CD4-positive, alpha-beta T cell (primary cell): ENCODE measurements at regions not wholly inside any gene's neighbourhood (a gene's known extent, or its start where the extent isn't known, plus 50 kb on each side); places are given as distances from the start of the nearest gene placed in this dataset.

Experiments
- ATAC-seq: fragments of 200-7000 bp; cut with Tn5 transposase; one replicate; pipeline ENCODE4 v1.10.0; 2022; ENCODE audit warnings: mild to moderate bottlenecking; ENCODE audit not compliant: poor library complexity
- CTCF ChIA-PET: fragments of 350-600 bp; sonication (Branson Sonifier 250); formaldehyde crosslinking; loops from one replicate; lab custom pipeline; 2021; ENCODE audit warnings: antibody characterized with exemption, inconsistent platforms; lab: Charles Lee
- POLR2A ChIA-PET: fragments of 350-600 bp; sonication (Branson Sonifier 250); formaldehyde crosslinking; loops from one replicate; lab custom pipeline; 2021; ENCODE audit warnings: antibody characterized with exemption, inconsistent platforms; lab: Charles Lee
- DNase-seq, 14 experiments: peaks; one replicate each; pipeline ENCODE4 v3.0.0-alpha.2; 2013 to 2020; ENCODE audit warnings: mixed read lengths in 2 of 14
- H3K27ac ChIP-seq, 2 donors: one replicate each; pipeline versions ENCODE4 v1.5.1 to v1.7.0; 2013; ENCODE audit warnings: low read length in 2 of 2, low read depth in 1 of 2, mild to moderate bottlenecking in 1 of 2
- H3K27me3 ChIP-seq, 2 experiments: 1 replicate in 1 of 2; 2 replicates in 1 of 2; pipeline versions ENCODE4 v1.6.1 to v1.7.0; 2013; ENCODE audit warnings: low read length in 2 of 2, control low read depth in 1 of 2, mild to moderate bottlenecking in 1 of 2, moderate library complexity in 1 of 2; ENCODE audit not compliant: insufficient read depth in 2 of 2, control insufficient read depth in 1 of 2
- H3K36me3 ChIP-seq: one replicate; pipeline ENCODE4 v1.6.1; 2013; ENCODE audit warnings: low read length, control low read depth; ENCODE audit not compliant: insufficient read depth
- H3K4me1 ChIP-seq: one replicate; pipeline ENCODE4 v1.6.1; 2013; ENCODE audit warnings: low read length, control low read depth; ENCODE audit not compliant: insufficient read depth
- H3K4me3 ChIP-seq: one replicate; pipeline ENCODE4 v1.5.1; 2013; ENCODE audit warnings: mild to moderate bottlenecking, low read length, moderate library complexity
- H3K9me3 ChIP-seq, 2 experiments: 1 replicate in 1 of 2; 2 replicates in 1 of 2; pipeline versions ENCODE4 v1.6.1 to v1.7.0; 2013; ENCODE audit warnings: low read length in 2 of 2, mild to moderate bottlenecking in 2 of 2, control low read depth in 1 of 2, moderate library complexity in 1 of 2; ENCODE audit not compliant: control insufficient read depth in 1 of 2, insufficient read depth in 1 of 2
- H3K27ac Mint-ChIP-seq: one replicate; pipeline ENCODE4 v1.8.0; 2020; ENCODE audit warnings: mixed read lengths
- H3K27me3 Mint-ChIP-seq: one replicate; pipeline ENCODE4 v1.8.0; 2021; ENCODE audit warnings: mixed read lengths
- H3K36me3 Mint-ChIP-seq: one replicate; pipeline ENCODE4 v1.8.0; 2021; ENCODE audit warnings: low read depth, mixed read lengths
- H3K4me1 Mint-ChIP-seq: one replicate; pipeline ENCODE4 v1.8.0; 2021; ENCODE audit warnings: low read depth, mixed read lengths
- H3K4me3 Mint-ChIP-seq: one replicate; pipeline ENCODE4 v1.8.0; 2020; ENCODE audit warnings: mild to moderate bottlenecking, mixed read lengths
- H3K9me3 Mint-ChIP-seq: one replicate; pipeline ENCODE4 v1.8.0; 2020; ENCODE audit warnings: mixed read lengths
- CTCF ChIP-seq: fragments of 200-600 bp; IDR thresholded peaks from one replicate; pipeline ENCODE4 v1.8.0; 2022; ENCODE audit warnings: antibody characterized with exemption, mild to moderate bottlenecking
- intact Hi-C, 2 experiments: fragments of 100-400 bp; cut with DNase I in 1 of 2; cut with micrococcal nuclease in 1 of 2; formaldehyde crosslinking; loops; one replicate each; pipeline versions ENCODE4 v1.15.1 to v1.9.0; 2023 to 2025; cut with DNase I, micrococcal nuclease

GRCh38 chr19:30671622-30672051, 299.5 kb downstream of the ZNF536 start:
- peaks cover 2% of the 10 kb centered on the region for H3K4me1 ChIP-seq
- ATAC-seq, result no peak
- DNase-seq, result no peak
- POLR2A ChIA-PET, result no interaction called here
- H3K27ac Mint-ChIP-seq, result no peak overlapping the region
- no peaks in the 10 kb centered on the region for H3K4me1 Mint-ChIP-seq
- no peaks in the 10 kb centered on the region for H3K36me3 Mint-ChIP-seq
- no peak overlapping the region for H3K4me3 Mint-ChIP-seq
- H3K9me3 ChIP-seq, result peaks cover 0 to 8% of the 10 kb centered on the region in 2 experiments
- no peaks in the 10 kb centered on the region for H3K36me3 ChIP-seq
- intact Hi-C loops, result no loop called here
- CTCF ChIA-PET, result no interaction called here
- no peak overlapping the region for H3K4me3 ChIP-seq
- peaks cover 49% of the 10 kb centered on the region for H3K27me3 Mint-ChIP-seq
- H3K27me3 ChIP-seq, result peaks cover 18 to 22% of the 10 kb centered on the region in 2 experiments
- H3K9me3 Mint-ChIP-seq, result no peaks in the 10 kb centered on the region
- H3K27ac ChIP-seq, result no peak overlapping the region
- no peak for TF ChIP-seq CTCF

- intact Hi-C loops, result no loop called here
- CTCF ChIA-PET, result no interaction called here
- Histone ChIP-seq H3K27ac (no peak overlapping the region), H3K27me3 (peaks cover 18 to 22% of the 10 kb centered on the region in 2 experiments), H3K4me3 (no peak overlapping the region), H3K36me3 (no peaks in the 10 kb centered on the region), H3K9me3 (peaks cover 0 to 8% of the 10 kb centered on the region in 2 experiments), H3K4me1 (peaks cover 2% of the 10 kb centered on the region)
- H3K27ac Mint-ChIP-seq, result no peak overlapping the region
- ATAC-seq, result no peak
- no peaks in the 10 kb centered on the region for H3K36me3 Mint-ChIP-seq
- no peak overlapping the region for H3K4me3 Mint-ChIP-seq
- H3K4me1 Mint-ChIP-seq, result no peaks in the 10 kb centered on the region
- POLR2A ChIA-PET, result no interaction called here
- H3K9me3 Mint-ChIP-seq, result no peaks in the 10 kb centered on the region
- no peak for DNase-seq
- peaks cover 52% of the 10 kb centered on the region for H3K27me3 Mint-ChIP-seq
- TF ChIP-seq CTCF, result no peak
Observed at GRCh38 chr19:30671367-30671619, 299.1 kb downstream of the ZNF536 start.

GRCh38 chr19:30670562-30671366, 298.6 kb downstream of the ZNF536 start:
- Histone ChIP-seq H3K27me3 (peaks cover 21 to 22% of the 10 kb centered on the region in 2 experiments), H3K27ac (no peak overlapping the region), H3K9me3 (peaks cover 0 to 8% of the 10 kb centered on the region in 2 experiments), H3K4me3 (no peak overlapping the region), H3K4me1 (peaks cover 2% of the 10 kb centered on the region), H3K36me3 (no peaks in the 10 kb centered on the region)
- ChIA-PET POLR2A (no interaction called here), CTCF (no interaction called here)
- no peak for ATAC-seq
- H3K4me1 Mint-ChIP-seq, result no peaks in the 10 kb centered on the region
- H3K27me3 Mint-ChIP-seq, result peaks cover 54% of the 10 kb centered on the region
- H3K9me3 Mint-ChIP-seq, result no peaks in the 10 kb centered on the region
- intact Hi-C loops, result no loop called here
- no peak for DNase-seq
- H3K27ac Mint-ChIP-seq, result no peak overlapping the region
- no peaks in the 10 kb centered on the region for H3K36me3 Mint-ChIP-seq
- no peak for TF ChIP-seq CTCF
- no peak overlapping the region for H3K4me3 Mint-ChIP-seq
